Panc1 (cell line): ENCODE measurements at regions not wholly inside any gene's neighbourhood (a gene's known extent, or its start where the extent isn't known, plus 50 kb on each side); places are given as distances from the start of the nearest gene placed in this dataset.

ENCODE experiments used
- ATAC-seq: fragments of 200-7000 bp; cut with Tn5 transposase; 2 replicates; pipeline ENCODE4 v1.9.1; 2020; ENCODE audit warnings: mild to moderate bottlenecking, moderate library complexity
- BruUV-seq: library from RNA; stranded (reverse); fragments of 400-500 nt; replicated peaks from 2 replicates; lab custom pipeline; 2021; lab: Mats Ljungman, UMichigan
- CTCF ChIA-PET: fragments of 300-600 bp; sonication (Branson Sonifier 250); formaldehyde crosslinking; loops from one replicate; lab custom pipeline; 2022; ENCODE audit warnings: antibody characterized with exemption; lab: Charles Lee
- POLR2A ChIA-PET: fragments of 300-600 bp; sonication (Branson Sonifier 250); formaldehyde crosslinking; loops from one replicate; lab custom pipeline; 2022; ENCODE audit warnings: antibody characterized with exemption; lab: Charles Lee
- DNase-seq: peaks from one replicate; pipeline ENCODE4 v3.0.0-alpha.2; 2010; ENCODE audit warnings: low read depth, low spot score
- H3K27ac ChIP-seq: 2 replicates; pipeline ENCODE4 v1.5.1; 2011; ENCODE audit warnings: mild to moderate bottlenecking, low read length, inconsistent platforms
- H3K27me3 ChIP-seq: fragments of 200-500 bp; sonication (Bioruptor generic); 2 replicates; pipeline ENCODE4 v1.6.0; 2014; ENCODE audit warnings: low read length, inconsistent platforms; ENCODE audit not compliant: control insufficient read depth, insufficient read depth
- H3K36me3 ChIP-seq: fragments of 200-500 bp; sonication (Bioruptor generic); 2 replicates; pipeline ENCODE4 v1.5.1; 2014; ENCODE audit warnings: inconsistent platforms, mild to moderate bottlenecking, low read length, moderate library complexity; ENCODE audit not compliant: control insufficient read depth, insufficient read depth
- H3K4me1 ChIP-seq: 2 replicates; pipeline ENCODE4 v1.5.1; 2011; ENCODE audit warnings: inconsistent platforms, mild to moderate bottlenecking, low read length, moderate library complexity; ENCODE audit not compliant: control insufficient read depth, insufficient read depth
- H3K4me3 ChIP-seq, 2 experiments: 2 replicates each; pipeline ENCODE4 v1.5.1; 2011 to 2012; ENCODE audit warnings: low read depth in 2 of 2, low read length in 2 of 2, mild to moderate bottlenecking in 2 of 2, inconsistent platforms in 1 of 2, moderate library complexity in 1 of 2
- H3K9me3 ChIP-seq: fragments of 200-500 bp; sonication (Bioruptor generic); 2 replicates; pipeline ENCODE4 v1.5.1; 2014; ENCODE audit warnings: low read depth, mild to moderate bottlenecking, inconsistent platforms, low read length, moderate library complexity; ENCODE audit not compliant: control insufficient read depth, insufficient read depth
- CTCF ChIP-seq: fragments of 450-650 bp; IDR thresholded peaks from 2 replicates; pipeline ENCODE4 v1.5.1; 2017; ENCODE audit warnings: mild to moderate bottlenecking
- POLR2AphosphoS5 ChIP-seq: IDR thresholded peaks from 2 replicates; pipeline ENCODE4 v1.6.1; 2012; ENCODE audit warnings: mild to moderate bottlenecking, low read depth, low read length, moderate library complexity
- REST ChIP-seq, 2 experiments: IDR thresholded peaks; 2 replicates each; pipeline ENCODE4 v1.6.1; 2011 to 2012; ENCODE audit warnings: low read depth in 2 of 2, control low read depth in 1 of 2, low read length in 1 of 2, mild to moderate bottlenecking in 1 of 2, moderate library complexity in 1 of 2; ENCODE audit not compliant: insufficient read depth in 1 of 2
- SIN3A ChIP-seq: IDR thresholded peaks from 2 replicates; pipeline ENCODE4 v1.6.1; 2012; ENCODE audit warnings: low read depth, mild to moderate bottlenecking, low read length, moderate library complexity, borderline replicate concordance; ENCODE audit not compliant: insufficient read depth
- TCF7L2 ChIP-seq: IDR thresholded peaks from 2 replicates; pipeline ENCODE4 v1.6.1; 2011; ENCODE audit warnings: mild to moderate bottlenecking, low read depth, low read length, inconsistent platforms
- in situ Hi-C: cut with HindIII; loops from 2 replicates; pipeline ENCODE4 v1.10.0; 2016; ENCODE audit warnings: low sequenced_read_pairs, low pct_unique_long_range_greater_than_20kb
- intact Hi-C: fragments of 100-400 bp; cut with micrococcal nuclease; formaldehyde crosslinking; loops from one replicate; pipeline ENCODE4 v1.10.0; 2022; ENCODE audit not compliant: unreplicated experiment

- ChIA-PET CTCF (no interaction called here), POLR2A (no interaction called here)
- H3K27ac ChIP-seq: no peak overlapping the region
- in situ Hi-C loops: no loop called here
- H3K36me3 ChIP-seq: no peaks in the 10 kb centered on the region
- peaks cover 12% of the 10 kb centered on the region for H3K27me3 ChIP-seq
- H3K4me1 ChIP-seq: no peaks in the 10 kb centered on the region
- H3K9me3 ChIP-seq: no peaks in the 10 kb centered on the region
- ATAC-seq: no peak
- intact Hi-C loops: no loop called here
- DNase-seq: no peak
- no TSS peak for BruUV-seq
- no peak for TF ChIP-seq REST (IDR thresholded peaks at IDR 0.05; ENCODE audit: insufficient read depth in 1 of 2, low read depth in 2 of 2, low read length in 1 of 2)
- no peak for TF ChIP-seq CTCF
- no peak for TF ChIP-seq POLR2AphosphoS5
- TF ChIP-seq TCF7L2: no peak
- TF ChIP-seq SIN3A: no peak
- H3K4me3 ChIP-seq: no peak overlapping the region
These were observed 140.9 kb downstream of the EDN3 start for GRCh38 chr20:59441306-59441705.

- TF ChIP-seq SIN3A (no peak), CTCF (no peak), POLR2AphosphoS5 (no peak), TCF7L2 (no peak), REST (IDR thresholded peaks at IDR 0.05; ENCODE audit: insufficient read depth in 1 of 2, low read depth in 2 of 2, low read length in 1 of 2) (no peak)
- POLR2A ChIA-PET: no interaction called here
- intact Hi-C loops: no loop called here
- BruUV-seq: no TSS peak
- no peak overlapping the region for H3K4me3 ChIP-seq
- H3K36me3 ChIP-seq: no peaks in the 10 kb centered on the region
- no peak overlapping the region for H3K27ac ChIP-seq
- peaks cover 14% of the 10 kb centered on the region for H3K27me3 ChIP-seq
- H3K9me3 ChIP-seq: no peaks in the 10 kb centered on the region
- in situ Hi-C loops: no loop called here
- DNase-seq (no peak), ATAC-seq (no peak)
- CTCF ChIA-PET: no interaction called here
- no peaks in the 10 kb centered on the region for H3K4me1 ChIP-seq
These were observed 141.7 kb downstream of the EDN3 start for GRCh38 chr20:59441860-59442810.
